IMR-90 (cell line): ENCODE measurements at regions not wholly inside any gene's neighbourhood (a gene's known extent, or its start where the extent isn't known, plus 50 kb on each side); places are given as distances from the start of the nearest gene placed in this dataset.

Source experiments
- CTCF ChIP-seq: conservative IDR thresholded peaks from 2 replicates; pipeline ENCODE4 v1.5.1; 2012; ENCODE audit warnings: mild to moderate bottlenecking, low read depth, low read length, improper control_type of control experiment
- FOS ChIP-seq: fragments of 150-350 bp; IDR thresholded peaks from 2 replicates; pipeline ENCODE4 v1.6.1; 2016; ENCODE audit warnings: low read depth, low read length
- MAFK ChIP-seq: IDR thresholded peaks from 2 replicates; pipeline ENCODE4 v1.6.1; 2012; ENCODE audit warnings: low read depth, low read length, improper control_type of control experiment
- NFE2L2 ChIP-seq: fragments of 150-350 bp; IDR thresholded peaks from 2 replicates; pipeline ENCODE4 v1.6.1; 2016; ENCODE audit warnings: low read depth, mild to moderate bottlenecking, low read length
- POLR2A ChIP-seq: IDR thresholded peaks from 2 replicates; pipeline ENCODE4 v1.6.1; 2012; ENCODE audit warnings: mild to moderate bottlenecking, low read depth, low read length
- RAD21 ChIP-seq: IDR thresholded peaks from 2 replicates; pipeline ENCODE4 v1.6.1; 2012; ENCODE audit warnings: low read length, improper control_type of control experiment
- RCOR1 ChIP-seq: IDR thresholded peaks from 2 replicates; pipeline ENCODE4 v1.6.1; 2012; ENCODE audit warnings: mild to moderate bottlenecking, low read length, improper control_type of control experiment; ENCODE audit not compliant: insufficient replicate concordance
- RFX5 ChIP-seq: IDR thresholded peaks from 2 replicates; pipeline ENCODE4 v1.8.0; 2012; ENCODE audit warnings: low read depth, mild to moderate bottlenecking, low read length, moderate library complexity
- SMC3 ChIP-seq: fragments of 150-350 bp; IDR thresholded peaks from 2 replicates; pipeline ENCODE4 v1.6.1; 2016; ENCODE audit warnings: low read depth, mild to moderate bottlenecking, antibody characterized with exemption, low read length, moderate library complexity
- TF ChIP-seq, protein P1 (sequence below): fragments of 150-350 bp; IDR thresholded peaks from 2 replicates; pipeline ENCODE4 v1.6.1; 2016; ENCODE audit warnings: low read depth, mild to moderate bottlenecking, low read length, moderate library complexity, borderline replicate concordance

DNA sequence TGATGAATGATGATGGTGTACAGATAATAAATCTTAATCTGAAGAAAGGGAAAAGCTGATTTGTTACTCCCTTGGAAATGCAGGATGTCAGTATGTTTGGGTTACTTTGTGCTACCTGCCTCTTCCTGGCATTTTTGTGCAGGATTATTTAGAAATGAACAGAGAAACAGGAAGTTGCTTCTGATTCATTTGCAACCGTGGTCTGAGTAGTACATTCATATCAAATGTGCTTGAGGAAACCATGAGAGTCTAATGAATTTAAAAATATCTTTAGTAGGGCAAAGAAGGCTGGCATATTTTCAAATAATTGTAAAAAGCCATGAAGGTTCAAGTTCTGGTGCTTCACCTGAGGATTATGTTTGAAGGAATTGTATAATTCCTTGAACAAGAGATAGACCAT lies 391.6 kb downstream of the TMEM161B start:
- TF ChIP-seq CTCF (no peak), SMC3 (no peak), RAD21 (no peak), POLR2A (no peak), MAFK (no peak), RCOR1 (no peak), NFE2L2 (no peak), FOS (no peak), RFX5 (no peak)
- TF ChIP-seq, protein P1, sequence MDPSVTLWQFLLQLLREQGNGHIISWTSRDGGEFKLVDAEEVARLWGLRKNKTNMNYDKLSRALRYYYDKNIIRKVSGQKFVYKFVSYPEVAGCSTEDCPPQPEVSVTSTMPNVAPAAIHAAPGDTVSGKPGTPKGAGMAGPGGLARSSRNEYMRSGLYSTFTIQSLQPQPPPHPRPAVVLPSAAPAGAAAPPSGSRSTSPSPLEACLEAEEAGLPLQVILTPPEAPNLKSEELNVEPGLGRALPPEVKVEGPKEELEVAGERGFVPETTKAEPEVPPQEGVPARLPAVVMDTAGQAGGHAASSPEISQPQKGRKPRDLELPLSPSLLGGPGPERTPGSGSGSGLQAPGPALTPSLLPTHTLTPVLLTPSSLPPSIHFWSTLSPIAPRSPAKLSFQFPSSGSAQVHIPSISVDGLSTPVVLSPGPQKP: no peak
